H9 (cell line): ENCODE measurements at regions not wholly inside any gene's neighbourhood (a gene's known extent, or its start where the extent isn't known, plus 50 kb on each side); places are given as distances from the start of the nearest gene placed in this dataset.

ENCODE experiments used
- DNase-seq: peaks from one replicate; pipeline ENCODE4 v3.0.0-alpha.2; 2017
- H2AFZ ChIP-seq: one replicate; pipeline ENCODE4 v1.6.1; 2013; ENCODE audit warnings: mild to moderate bottlenecking, low read length, control low read depth, moderate library complexity
- H2AK5ac ChIP-seq: 2 replicates; pipeline ENCODE4 v1.6.1; 2013; ENCODE audit warnings: low read length, control low read depth, mixed read lengths; ENCODE audit not compliant: insufficient read length
- H2BK120ac ChIP-seq: one replicate; pipeline ENCODE4 v1.6.1; 2013; ENCODE audit warnings: low read depth, mild to moderate bottlenecking, low read length, control low read depth, inconsistent platforms; ENCODE audit not compliant: poor library complexity, severe bottlenecking
- H2BK12ac ChIP-seq: 2 replicates; pipeline ENCODE4 v1.6.1; 2013; ENCODE audit warnings: low read length, control low read depth, mixed read lengths, low read depth; ENCODE audit not compliant: insufficient read length
- H2BK15ac ChIP-seq: 2 replicates; pipeline ENCODE4 v1.6.1; 2013; ENCODE audit warnings: low read depth, low read length, control low read depth
- H2BK20ac ChIP-seq: one replicate; pipeline ENCODE4 v1.6.1; 2013; ENCODE audit warnings: low read depth, mild to moderate bottlenecking, low read length, control low read depth, inconsistent platforms; ENCODE audit not compliant: poor library complexity, severe bottlenecking
- H2BK5ac ChIP-seq: 2 replicates; pipeline ENCODE4 v1.6.1; 2013; ENCODE audit warnings: low read length, control low read depth, mixed read lengths; ENCODE audit not compliant: insufficient read length
- H3K14ac ChIP-seq: 2 replicates; pipeline ENCODE4 v1.6.1; 2013; ENCODE audit warnings: low read length, control low read depth; ENCODE audit not compliant: insufficient read depth
- H3K18ac ChIP-seq: 2 replicates; pipeline ENCODE4 v1.6.1; 2013; ENCODE audit warnings: low read depth, mild to moderate bottlenecking, mixed read lengths, low read length, control low read depth; ENCODE audit not compliant: insufficient read length
- H3K23ac ChIP-seq: 2 replicates; pipeline ENCODE4 v1.6.1; 2013; ENCODE audit warnings: low read length, control low read depth, mixed read lengths, low read depth; ENCODE audit not compliant: insufficient read length
- H3K23me2 ChIP-seq: 2 replicates; pipeline ENCODE4 v1.6.1; 2013; ENCODE audit warnings: low read depth, mild to moderate bottlenecking, mixed read lengths, low read length, control low read depth; ENCODE audit not compliant: insufficient read length, poor library complexity, severe bottlenecking
- H3K27ac ChIP-seq: 2 replicates; pipeline ENCODE4 v1.5.1; 2013; ENCODE audit warnings: low read length, control low read depth, mixed read lengths, low read depth; ENCODE audit not compliant: insufficient read length
- H3K27me3 ChIP-seq: 2 replicates; pipeline ENCODE4 v1.6.1; 2013; ENCODE audit warnings: low read length, control low read depth, inconsistent platforms; ENCODE audit not compliant: insufficient read depth
- H3K4ac ChIP-seq: 2 replicates; pipeline ENCODE4 v1.6.1; 2013; ENCODE audit warnings: low read depth, mild to moderate bottlenecking, control low read depth, inconsistent platforms, low read length, moderate library complexity
- H3K4me1 ChIP-seq: 2 replicates; pipeline ENCODE4 v1.6.1; 2013; ENCODE audit warnings: low read length, control low read depth, inconsistent platforms; ENCODE audit not compliant: insufficient read depth
- H3K4me2 ChIP-seq: 2 replicates; pipeline ENCODE4 v1.6.1; 2013; ENCODE audit warnings: low read length, control low read depth, mixed read lengths; ENCODE audit not compliant: insufficient read length, insufficient read depth
- H3K56ac ChIP-seq: 2 replicates; pipeline ENCODE4 v1.6.1; 2013; ENCODE audit warnings: low read depth, mild to moderate bottlenecking, mixed read lengths, low read length, control low read depth; ENCODE audit not compliant: insufficient read length
- H3K79me1 ChIP-seq: 2 replicates; pipeline ENCODE4 v1.6.1; 2013; ENCODE audit warnings: low read depth, mild to moderate bottlenecking, moderate library complexity, low read length, control low read depth, inconsistent platforms; ENCODE audit not compliant: insufficient read depth, poor library complexity, severe bottlenecking
- H3K79me2 ChIP-seq: 2 replicates; pipeline ENCODE4 v1.6.1; 2013; ENCODE audit warnings: low read length, control low read depth, inconsistent platforms; ENCODE audit not compliant: insufficient read depth
- H3K9ac ChIP-seq: 2 replicates; pipeline ENCODE4 v1.6.1; 2013; ENCODE audit warnings: low read length, control low read depth, mixed read lengths; ENCODE audit not compliant: insufficient read length; ENCODE audit errors: extremely low read depth
- H3K9me3 ChIP-seq: one replicate; pipeline ENCODE4 v1.6.1; 2013; ENCODE audit warnings: low read depth, low read length, inconsistent platforms; ENCODE audit not compliant: control insufficient read depth
- H3T11ph ChIP-seq: one replicate; pipeline ENCODE4 v1.6.1; 2013; ENCODE audit warnings: mild to moderate bottlenecking, low read length, control low read depth, inconsistent platforms
- H4K20me1 ChIP-seq: one replicate; pipeline ENCODE4 v1.6.1; 2013; ENCODE audit not compliant: control insufficient read depth, insufficient read length, insufficient read depth
- H4K5ac ChIP-seq: 2 replicates; pipeline ENCODE4 v1.6.1; 2013; ENCODE audit warnings: low read depth, mild to moderate bottlenecking, mixed read lengths, low read length, control low read depth; ENCODE audit not compliant: insufficient read length
- H4K8ac ChIP-seq: replicated peaks from 2 replicates; pipeline ENCODE4 v1.6.1; 2013; ENCODE audit warnings: low read length, control low read depth, mixed read lengths, low read depth; ENCODE audit not compliant: insufficient read length
- H4K91ac ChIP-seq: 2 replicates; pipeline ENCODE4 v1.6.1; 2013; ENCODE audit warnings: low read depth, mild to moderate bottlenecking, moderate library complexity, mixed read lengths, low read length, control low read depth; ENCODE audit not compliant: insufficient read length
- H3K27ac Mint-ChIP-seq, 3 experiments: 2 replicates in 2 of 3; 3 replicates in 1 of 3; pipeline ENCODE4 v1.8.0; 2020 to 2021; ENCODE audit warnings: mixed read lengths in 3 of 3, mild to moderate bottlenecking in 1 of 3, moderate library complexity in 1 of 3
- H3K27me3 Mint-ChIP-seq: 2 replicates; pipeline ENCODE4 v1.8.0; 2021; ENCODE audit warnings: low read depth, mild to moderate bottlenecking, moderate library complexity, mixed read lengths
- H3K36me3 Mint-ChIP-seq, 3 experiments: 2 replicates in 2 of 3; 3 replicates in 1 of 3; pipeline ENCODE4 v1.8.0; 2020 to 2021; ENCODE audit warnings: low read depth in 3 of 3, mixed read lengths in 3 of 3; ENCODE audit not compliant: insufficient read depth in 1 of 3
- H3K4me1 Mint-ChIP-seq, 2 experiments: 2 replicates each; pipeline ENCODE4 v1.8.0; 2020; ENCODE audit warnings: mixed read lengths in 2 of 2
- H3K4me3 Mint-ChIP-seq, 2 experiments: 2 replicates in 1 of 2; 3 replicates in 1 of 2; pipeline ENCODE4 v1.8.0; 2020 to 2021; ENCODE audit warnings: mild to moderate bottlenecking in 2 of 2, mixed read lengths in 2 of 2, moderate library complexity in 1 of 2
- H3K9me3 Mint-ChIP-seq, 2 experiments: 2 replicates in 1 of 2; 3 replicates in 1 of 2; pipeline ENCODE4 v1.8.0; 2020; ENCODE audit warnings: mild to moderate bottlenecking in 2 of 2, mixed read lengths in 2 of 2, moderate library complexity in 1 of 2
- WGBS: extraction: QIAGEN DNeasy Blood & Tissue Kit; methylation state at CpG from one replicate; pipeline ENCODE4 v1.1.7; 2013; ENCODE audit warnings: missing lambda C conversion rate, low lambda C conversion rate, mixed read lengths; ENCODE audit not compliant: insufficient read length; ENCODE audit errors: extremely low coverage; 5-methylcytosine and 5-hydroxymethylcytosine counted together
- TF ChIP-seq, protein P1 (sequence below): fragments of 200-600 bp; sonication (generic); conservative IDR thresholded peaks from 3 replicates; pipeline ENCODE4 v1.8.0; 2021; ENCODE audit warnings: antibody characterized with exemption, mild to moderate bottlenecking

DNA sequence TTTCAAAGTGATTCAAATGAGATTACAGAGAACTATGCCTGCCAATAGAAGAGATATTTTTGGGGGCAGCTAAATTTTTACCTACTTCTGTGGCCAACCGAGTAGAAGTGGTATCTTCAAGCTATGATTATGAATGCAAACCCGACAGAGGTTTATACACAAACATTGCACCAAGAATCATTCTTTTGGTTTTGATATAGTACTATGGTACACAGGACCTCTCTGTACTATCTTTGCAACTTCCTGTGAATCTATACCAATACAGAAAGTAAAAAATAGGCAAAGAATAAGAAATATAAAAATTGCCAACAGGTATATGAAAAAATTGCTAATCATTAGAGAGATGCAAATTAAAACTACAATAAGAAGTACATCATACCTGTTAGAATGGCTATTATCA lies 103.2 kb upstream of the VIPR2 start:
- H3K79me1 ChIP-seq, result no peaks in the 10 kb centered on the region
- H2AFZ ChIP-seq, result no peak overlapping the region
- no peak overlapping the region for H4K8ac ChIP-seq
- H3K9me3 ChIP-seq, result no peaks in the 10 kb centered on the region
- no peak overlapping the region for H3K4ac ChIP-seq
- no peaks in the 10 kb centered on the region for H3K79me2 ChIP-seq
- TF ChIP-seq, protein P1, sequence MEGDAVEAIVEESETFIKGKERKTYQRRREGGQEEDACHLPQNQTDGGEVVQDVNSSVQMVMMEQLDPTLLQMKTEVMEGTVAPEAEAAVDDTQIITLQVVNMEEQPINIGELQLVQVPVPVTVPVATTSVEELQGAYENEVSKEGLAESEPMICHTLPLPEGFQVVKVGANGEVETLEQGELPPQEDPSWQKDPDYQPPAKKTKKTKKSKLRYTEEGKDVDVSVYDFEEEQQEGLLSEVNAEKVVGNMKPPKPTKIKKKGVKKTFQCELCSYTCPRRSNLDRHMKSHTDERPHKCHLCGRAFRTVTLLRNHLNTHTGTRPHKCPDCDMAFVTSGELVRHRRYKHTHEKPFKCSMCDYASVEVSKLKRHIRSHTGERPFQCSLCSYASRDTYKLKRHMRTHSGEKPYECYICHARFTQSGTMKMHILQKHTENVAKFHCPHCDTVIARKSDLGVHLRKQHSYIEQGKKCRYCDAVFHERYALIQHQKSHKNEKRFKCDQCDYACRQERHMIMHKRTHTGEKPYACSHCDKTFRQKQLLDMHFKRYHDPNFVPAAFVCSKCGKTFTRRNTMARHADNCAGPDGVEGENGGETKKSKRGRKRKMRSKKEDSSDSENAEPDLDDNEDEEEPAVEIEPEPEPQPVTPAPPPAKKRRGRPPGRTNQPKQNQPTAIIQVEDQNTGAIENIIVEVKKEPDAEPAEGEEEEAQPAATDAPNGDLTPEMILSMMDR, result no peak
- Mint-ChIP-seq H3K9me3 (peaks cover 0 to 91% of the 10 kb centered on the region in 2 experiments; a peak in 2 of 5 replicates), H3K4me3 (no peak overlapping the region), H3K27ac (no peak overlapping the region), H3K27me3 (peaks cover 5% of the 10 kb centered on the region), H3K36me3 (peaks cover 0 to 28% (median 0%) of the 10 kb centered on the region in 3 experiments; a peak in 3 of 7 replicates), H3K4me1 (no peaks in the 10 kb centered on the region)
- H2BK12ac ChIP-seq, result no peak overlapping the region
- WGBS, result no CpG with 5 or more reads among the region's 2 CpGs
- no peaks in the 10 kb centered on the region for H3K27me3 ChIP-seq
- H2BK15ac ChIP-seq, result no peak overlapping the region
- H3K18ac ChIP-seq, result no peak overlapping the region
- no peak overlapping the region for H3K4me2 ChIP-seq
- no peak overlapping the region for H3T11ph ChIP-seq
- no peak overlapping the region for H3K14ac ChIP-seq
- H2BK120ac ChIP-seq, result no peak overlapping the region
- H4K20me1 ChIP-seq, result no peaks in the 10 kb centered on the region
- no peak overlapping the region for H3K9ac ChIP-seq
- H3K4me1 ChIP-seq, result no peaks in the 10 kb centered on the region
- H3K27ac ChIP-seq, result no peak overlapping the region
- DNase-seq, result no peak
- no peak overlapping the region for H4K91ac ChIP-seq
- no peak overlapping the region for H3K56ac ChIP-seq
- no peak overlapping the region for H2BK5ac ChIP-seq
- H2BK20ac ChIP-seq, result no peak overlapping the region
- H3K23ac ChIP-seq, result no peak overlapping the region
- no peak overlapping the region for H4K5ac ChIP-seq
- H3K23me2 ChIP-seq, result no peaks in the 10 kb centered on the region
- no peak overlapping the region for H2AK5ac ChIP-seq
